ENCODE measurements at regions not wholly inside any gene's neighbourhood (a gene's known extent, or its start where the extent isn't known, plus 50 kb on each side); places are given as distances from the start of the nearest gene placed in this dataset.
A peak's percentile ranks its signal among the peaks of the same experiment; 100 is the strongest.

DNA sequence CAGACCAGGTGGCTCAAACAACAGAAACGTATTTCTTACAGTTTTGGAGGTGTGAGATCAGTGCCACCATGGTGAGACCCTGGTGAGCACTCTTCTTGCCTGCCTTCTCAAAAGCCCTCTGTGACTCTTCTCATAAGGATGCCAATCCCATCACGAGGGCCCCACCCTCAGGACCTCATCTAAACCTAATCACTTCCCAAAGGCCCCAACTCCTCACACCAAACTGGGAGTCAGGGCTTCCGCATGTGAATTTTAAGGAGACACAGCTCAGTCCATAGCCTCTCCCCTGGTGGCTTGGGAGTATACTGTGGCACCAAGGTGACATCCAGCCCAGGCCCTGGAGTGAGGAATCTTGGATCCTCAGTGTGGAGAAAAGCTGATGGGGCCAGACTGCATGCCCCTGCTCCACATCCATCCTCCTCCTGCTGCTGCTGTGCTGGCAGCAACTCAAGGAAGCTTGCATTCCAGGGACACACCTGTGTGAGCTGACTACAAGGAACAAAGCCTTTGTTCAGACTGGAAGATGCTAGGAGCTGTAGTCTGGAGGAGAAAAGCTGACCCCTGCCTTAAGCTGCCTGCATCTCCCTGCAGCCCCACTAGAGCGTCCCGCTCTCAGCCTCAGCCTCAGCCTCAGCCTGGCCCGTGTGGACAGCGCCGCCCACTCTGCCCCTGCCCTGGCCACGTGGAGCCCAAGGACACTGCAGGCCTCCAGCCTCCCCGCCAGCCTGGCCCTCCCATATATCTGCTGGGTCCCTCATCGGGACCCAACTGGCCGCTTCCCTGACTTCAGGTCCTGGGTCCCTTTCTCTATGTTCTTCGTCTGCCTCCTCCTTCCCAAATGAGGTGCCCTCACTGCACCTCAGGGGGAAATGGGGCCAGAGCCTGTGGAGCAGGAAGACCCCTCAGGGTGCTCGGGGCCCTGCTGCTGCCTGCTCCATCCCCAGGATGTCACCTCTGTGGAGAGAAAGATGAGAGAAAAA is 87.8 kb upstream of the RAB6C start:
- DNase-seq (ENCODE audit: low spot score): no peak
- TF ChIP-seq, protein P1, sequence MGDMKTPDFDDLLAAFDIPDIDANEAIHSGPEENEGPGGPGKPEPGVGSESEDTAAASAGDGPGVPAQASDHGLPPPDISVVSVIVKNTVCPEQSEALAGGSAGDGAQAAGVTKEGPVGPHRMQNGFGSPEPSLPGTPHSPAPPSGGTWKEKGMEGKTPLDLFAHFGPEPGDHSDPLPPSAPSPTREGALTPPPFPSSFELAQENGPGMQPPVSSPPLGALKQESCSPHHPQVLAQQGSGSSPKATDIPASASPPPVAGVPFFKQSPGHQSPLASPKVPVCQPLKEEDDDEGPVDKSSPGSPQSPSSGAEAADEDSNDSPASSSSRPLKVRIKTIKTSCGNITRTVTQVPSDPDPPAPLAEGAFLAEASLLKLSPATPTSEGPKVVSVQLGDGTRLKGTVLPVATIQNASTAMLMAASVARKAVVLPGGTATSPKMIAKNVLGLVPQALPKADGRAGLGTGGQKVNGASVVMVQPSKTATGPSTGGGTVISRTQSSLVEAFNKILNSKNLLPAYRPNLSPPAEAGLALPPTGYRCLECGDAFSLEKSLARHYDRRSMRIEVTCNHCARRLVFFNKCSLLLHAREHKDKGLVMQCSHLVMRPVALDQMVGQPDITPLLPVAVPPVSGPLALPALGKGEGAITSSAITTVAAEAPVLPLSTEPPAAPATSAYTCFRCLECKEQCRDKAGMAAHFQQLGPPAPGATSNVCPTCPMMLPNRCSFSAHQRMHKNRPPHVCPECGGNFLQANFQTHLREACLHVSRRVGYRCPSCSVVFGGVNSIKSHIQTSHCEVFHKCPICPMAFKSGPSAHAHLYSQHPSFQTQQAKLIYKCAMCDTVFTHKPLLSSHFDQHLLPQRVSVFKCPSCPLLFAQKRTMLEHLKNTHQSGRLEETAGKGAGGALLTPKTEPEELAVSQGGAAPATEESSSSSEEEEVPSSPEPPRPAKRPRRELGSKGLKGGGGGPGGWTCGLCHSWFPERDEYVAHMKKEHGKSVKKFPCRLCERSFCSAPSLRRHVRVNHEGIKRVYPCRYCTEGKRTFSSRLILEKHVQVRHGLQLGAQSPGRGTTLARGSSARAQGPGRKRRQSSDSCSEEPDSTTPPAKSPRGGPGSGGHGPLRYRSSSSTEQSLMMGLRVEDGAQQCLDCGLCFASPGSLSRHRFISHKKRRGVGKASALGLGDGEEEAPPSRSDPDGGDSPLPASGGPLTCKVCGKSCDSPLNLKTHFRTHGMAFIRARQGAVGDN (CRISPR knock-in tag; IDR thresholded peaks at IDR 0.05): peak; percentile 10; the same call in 1 of the 2 replicates
- TF ChIP-seq ZNF530 (CRISPR knock-in tag; IDR thresholded peaks at IDR 0.05; ENCODE audit: low read depth): no peak
- WGBS (ENCODE audit: low lambda C conversion rate): 15% methylated on average over 9 of the region's 14 CpGs
- CTCF ChIA-PET (ENCODE audit: low intra/inter-chr PET ratio, low total read pairs): no interaction called here
- FAIRE-seq: no peak
- H2AFZ ChIP-seq (ENCODE audit: low read length): no peak overlapping the region
- H3K9ac ChIP-seq (ENCODE audit: insufficient read depth, low read depth, low read length): no peak overlapping the region
- no peaks in the 10 kb centered on the region for H3K36me3 ChIP-seq (replicated peaks in 1 of 2; ENCODE audit: control insufficient read depth in 1 of 2, insufficient read depth in 2 of 2, low read length in 2 of 2)
- no peaks in the 10 kb centered on the region for H3K79me2 ChIP-seq (ENCODE audit: insufficient read depth, low read length)
- H3K4me1 ChIP-seq (ENCODE audit: insufficient read depth, low read length): no peaks in the 10 kb centered on the region
- no peak overlapping the region for H3K4me2 ChIP-seq (ENCODE audit: low read depth, low read length)
- peak; percentile 87 for ATAC-seq
- intact Hi-C loops (cut with micrococcal nuclease; ENCODE audit: unreplicated experiment): no loop called here
- BruUV-seq (replicated peaks): no TSS peak
- no peaks in the 10 kb centered on the region for H4K20me1 ChIP-seq (ENCODE audit: insufficient read depth, low read length)
- H3K9me3 ChIP-seq (ENCODE audit: low read length): no peaks in the 10 kb centered on the region
- POLR2A ChIA-PET: no interaction called here
- H3K27me3 ChIP-seq (ENCODE audit: control insufficient read depth in 1 of 2, insufficient read depth in 2 of 2, low read length in 2 of 2): peaks cover 3 to 39% of the 10 kb centered on the region in 2 experiments; a peak in 3 of 5 replicates
- H3K4me3 ChIP-seq (replicated peaks in 1 of 3; ENCODE audit: insufficient read depth in 1 of 3, low read depth in 2 of 3, low read length in 3 of 3): no peak overlapping the region
- H3K27ac ChIP-seq (ENCODE audit: extremely low read length, insufficient read depth, low read length): no peak overlapping the region
- in situ Hi-C loops (cut with HindIII; ENCODE audit: extremely low pct_ligation_motif_present, low pct_unique_long_range_greater_than_20kb): no loop called here
